ENCODE measurements at regions not wholly inside any gene's neighbourhood (a gene's known extent, or its start where the extent isn't known, plus 50 kb on each side); places are given as distances from the start of the nearest gene placed in this dataset.

GRCh38 chr2:217168496-217168895, 308.6 kb upstream of the TNP1 start:
- TF ChIP-seq, protein P1, sequence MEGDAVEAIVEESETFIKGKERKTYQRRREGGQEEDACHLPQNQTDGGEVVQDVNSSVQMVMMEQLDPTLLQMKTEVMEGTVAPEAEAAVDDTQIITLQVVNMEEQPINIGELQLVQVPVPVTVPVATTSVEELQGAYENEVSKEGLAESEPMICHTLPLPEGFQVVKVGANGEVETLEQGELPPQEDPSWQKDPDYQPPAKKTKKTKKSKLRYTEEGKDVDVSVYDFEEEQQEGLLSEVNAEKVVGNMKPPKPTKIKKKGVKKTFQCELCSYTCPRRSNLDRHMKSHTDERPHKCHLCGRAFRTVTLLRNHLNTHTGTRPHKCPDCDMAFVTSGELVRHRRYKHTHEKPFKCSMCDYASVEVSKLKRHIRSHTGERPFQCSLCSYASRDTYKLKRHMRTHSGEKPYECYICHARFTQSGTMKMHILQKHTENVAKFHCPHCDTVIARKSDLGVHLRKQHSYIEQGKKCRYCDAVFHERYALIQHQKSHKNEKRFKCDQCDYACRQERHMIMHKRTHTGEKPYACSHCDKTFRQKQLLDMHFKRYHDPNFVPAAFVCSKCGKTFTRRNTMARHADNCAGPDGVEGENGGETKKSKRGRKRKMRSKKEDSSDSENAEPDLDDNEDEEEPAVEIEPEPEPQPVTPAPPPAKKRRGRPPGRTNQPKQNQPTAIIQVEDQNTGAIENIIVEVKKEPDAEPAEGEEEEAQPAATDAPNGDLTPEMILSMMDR (IDR thresholded peaks at IDR 0.05) = no peak
- TF ChIP-seq POLR2A (IDR thresholded peaks at IDR 0.05) = no peak
